ENCODE measurements at regions not wholly inside any gene's neighbourhood (a gene's known extent, or its start where the extent isn't known, plus 50 kb on each side); places are given as distances from the start of the nearest gene placed in this dataset.

GRCh38 chr3:112745567-112746248 is 101.0 kb downstream of the CD200R1L start:
- TF ChIP-seq EZH2 (IDR thresholded peaks at IDR 0.05; ENCODE audit: insufficient read depth, low read length) = no peak
- no peak for TF ChIP-seq CTCF (IDR thresholded peaks at IDR 0.05; ENCODE audit: insufficient read depth, low read depth, low read length)
